UCSD-AML1 (cell line): ENCODE measurements at regions not wholly inside any gene's neighbourhood (a gene's known extent, or its start where the extent isn't known, plus 50 kb on each side); places are given as distances from the start of the nearest gene placed in this dataset.
"Not testable (repeated sequence)": the region's sequence is repeated elsewhere in the genome, so short reads cannot be mapped to it uniquely, and the experiment has no call there.

Source experiments
- DNase-seq: peaks from one replicate; lab custom pipeline; 2025; ENCODE audit not compliant: unreplicated experiment; lab: John Stamatoyannopoulos, UW

DNA sequence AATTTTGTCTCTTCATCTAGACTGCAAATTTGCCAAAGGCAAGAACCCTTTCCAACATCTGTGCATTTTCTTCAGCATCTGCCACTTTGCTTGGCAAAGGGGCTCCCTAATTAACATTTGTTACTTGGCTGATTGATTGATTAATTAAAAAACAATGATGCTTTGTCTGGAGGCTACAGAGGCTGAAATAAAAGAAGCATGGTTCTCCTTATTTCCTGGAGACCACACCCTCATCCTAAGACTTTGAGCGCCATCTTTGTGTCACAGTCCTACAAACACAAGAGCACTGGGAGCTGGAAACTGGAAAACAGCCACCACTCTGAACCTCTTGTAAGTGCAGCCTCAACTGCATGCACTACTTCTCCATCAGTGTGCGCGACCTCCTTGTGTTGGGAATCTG, 189.2 kb downstream of the C7orf25 start:
- DNase-seq: no peak

DNA sequence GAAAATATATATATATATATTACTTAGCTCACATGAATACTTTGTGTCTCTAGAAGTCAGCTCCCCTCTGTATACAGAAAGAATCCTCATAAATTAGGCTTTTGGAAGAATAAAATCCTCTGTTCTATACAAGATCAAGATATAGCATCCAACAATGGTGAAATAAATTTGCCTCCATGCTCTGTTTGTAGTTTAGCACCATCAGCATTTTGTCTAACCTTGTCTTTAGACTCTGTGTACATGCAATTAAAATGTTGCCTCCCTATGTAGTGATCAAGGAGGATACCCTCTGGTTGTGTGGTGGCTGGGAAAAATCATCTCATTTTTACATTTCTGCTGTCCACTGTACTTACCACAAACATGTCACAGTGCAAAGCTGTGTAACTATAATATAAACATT, 189.7 kb downstream of the C7orf25 start:
- no peak for DNase-seq

DNA sequence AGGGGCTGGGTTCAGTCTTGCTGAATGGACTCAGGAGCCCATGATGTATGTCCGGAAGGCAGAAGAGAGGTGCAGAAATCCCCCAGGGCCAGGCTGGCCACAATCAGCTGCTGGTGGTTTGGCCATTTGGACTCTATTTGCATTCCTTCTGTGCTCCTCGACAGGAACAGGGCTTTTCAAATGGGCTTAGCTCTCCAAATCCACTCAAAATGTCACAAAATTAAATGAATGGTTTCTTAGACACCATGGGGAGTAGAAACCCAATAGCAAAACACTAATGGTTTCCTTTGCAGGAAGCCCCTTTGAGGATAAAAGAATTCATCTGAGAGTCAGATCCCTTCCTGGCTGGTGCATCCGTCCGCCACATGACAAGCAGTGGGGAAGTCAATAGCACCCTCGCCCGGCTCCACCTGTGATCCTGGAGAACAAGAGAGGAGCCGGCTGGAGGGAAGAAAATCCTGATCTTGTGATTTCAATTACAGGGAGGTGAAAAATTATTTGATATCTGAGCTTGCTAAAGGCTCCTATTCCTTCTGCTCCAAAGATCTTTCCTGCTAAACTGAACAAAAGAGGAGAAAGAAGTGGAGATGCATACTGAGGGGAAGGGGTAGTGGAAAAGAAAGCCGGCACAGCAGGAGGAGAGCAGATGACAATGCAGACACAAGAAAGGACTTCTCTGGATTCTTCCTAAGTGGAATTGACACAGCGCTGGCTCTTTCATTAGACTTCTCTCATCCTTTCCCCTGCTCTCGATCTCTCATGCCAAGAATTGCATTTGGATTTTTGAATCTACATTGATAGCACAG, 190.7 kb downstream of the C7orf25 start:
- no peak for DNase-seq

DNA sequence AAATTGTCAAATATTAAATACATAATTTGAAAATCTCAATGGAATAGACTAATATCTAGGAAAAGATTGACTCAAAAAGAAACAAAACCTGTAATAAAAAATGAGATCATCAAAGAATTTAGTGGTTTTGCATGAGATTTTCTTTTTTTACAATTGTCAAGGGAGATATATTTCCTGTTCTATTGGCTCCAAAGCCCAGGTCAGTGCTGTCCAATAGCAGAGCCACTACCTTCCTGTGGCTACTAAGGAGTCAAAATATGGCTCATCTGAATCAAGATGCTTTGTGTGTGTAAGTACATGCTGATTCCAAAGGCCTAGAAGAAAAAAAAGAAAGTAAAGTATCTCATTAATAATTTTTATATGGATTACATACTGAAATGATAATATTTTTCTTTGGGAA, 191.9 kb downstream of the C7orf25 start:
- DNase-seq: no peak

DNA sequence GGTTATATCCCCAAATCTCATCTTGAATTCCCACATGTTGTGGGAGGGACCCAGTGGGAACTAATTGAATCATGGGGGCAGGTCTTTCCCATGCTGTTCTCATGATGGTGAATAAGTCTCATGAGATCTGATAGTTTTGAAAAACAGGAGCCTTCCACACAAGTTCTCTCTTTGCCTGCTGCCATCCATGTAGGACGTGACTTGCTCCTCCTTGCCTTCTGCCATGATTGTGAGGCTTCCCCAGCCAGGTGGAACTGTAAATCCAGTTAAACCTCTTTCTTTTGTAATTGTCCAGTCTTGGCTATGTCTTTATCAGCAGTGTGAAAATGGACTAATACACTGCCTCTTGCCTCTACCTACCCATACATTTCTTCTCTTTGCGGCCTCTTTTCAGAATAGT, 193.4 kb downstream of the C7orf25 start:
- DNase-seq: not testable (repeated sequence)

DNA sequence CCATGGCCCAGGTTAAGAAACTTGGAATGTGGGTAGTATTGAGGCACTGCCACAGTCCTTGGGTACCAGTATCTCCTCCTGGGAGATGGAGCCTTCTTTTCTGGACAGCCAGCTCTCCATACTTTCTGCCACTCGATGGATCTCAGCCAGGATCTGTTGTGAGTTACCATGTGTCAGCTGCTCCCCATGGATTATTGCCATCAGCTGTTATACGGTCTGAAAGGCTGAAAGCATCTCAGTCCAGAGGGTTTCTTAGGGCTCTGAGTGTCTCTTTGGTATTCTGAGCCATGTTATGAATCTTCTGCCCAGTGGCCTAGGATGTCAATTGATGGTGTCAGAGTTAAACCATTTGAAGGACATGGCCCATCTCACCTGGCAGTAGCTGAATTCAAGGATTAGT, 197.5 kb downstream of the C7orf25 start:
- DNase-seq: no peak

DNA sequence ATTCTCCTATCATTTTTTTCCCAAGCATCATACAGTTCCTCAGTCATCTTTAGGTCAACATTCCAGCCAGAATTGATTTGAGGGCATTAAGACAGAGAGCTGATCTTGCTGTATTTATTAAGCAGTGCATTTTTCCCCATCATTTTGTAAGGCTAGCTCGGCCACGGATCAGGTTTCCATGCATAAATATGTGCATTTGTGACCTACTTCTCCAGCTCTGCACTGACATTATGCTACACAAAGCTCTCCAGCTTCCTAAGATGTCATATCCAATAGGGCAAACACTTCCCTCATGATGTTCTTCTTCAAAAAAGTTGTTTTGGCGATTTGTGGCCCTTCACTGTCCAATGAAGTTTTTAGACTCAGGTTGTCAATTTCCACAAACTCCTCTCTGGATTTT, 202.6 kb downstream of the C7orf25 start:
- no peak for DNase-seq

DNA sequence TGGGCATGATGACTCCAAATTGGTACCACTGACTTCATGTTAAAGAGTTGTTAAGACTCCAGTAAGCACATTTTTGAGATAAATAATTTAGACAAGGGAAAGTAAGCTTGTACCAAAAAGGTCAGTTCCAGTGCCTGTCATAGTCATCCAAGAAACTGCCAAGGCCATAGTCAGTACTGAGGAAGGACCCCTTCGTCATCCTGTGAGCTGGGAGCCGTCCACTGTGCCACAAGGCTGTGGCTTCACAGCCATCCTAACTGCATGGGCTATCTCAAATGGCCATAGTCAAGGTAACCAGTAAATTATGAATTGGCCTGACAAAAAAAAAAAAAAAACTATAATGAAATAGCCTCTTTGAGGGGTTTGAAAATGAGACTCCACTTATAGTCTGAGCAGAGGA, 207.2 kb downstream of the C7orf25 start:
- no peak for DNase-seq

DNA sequence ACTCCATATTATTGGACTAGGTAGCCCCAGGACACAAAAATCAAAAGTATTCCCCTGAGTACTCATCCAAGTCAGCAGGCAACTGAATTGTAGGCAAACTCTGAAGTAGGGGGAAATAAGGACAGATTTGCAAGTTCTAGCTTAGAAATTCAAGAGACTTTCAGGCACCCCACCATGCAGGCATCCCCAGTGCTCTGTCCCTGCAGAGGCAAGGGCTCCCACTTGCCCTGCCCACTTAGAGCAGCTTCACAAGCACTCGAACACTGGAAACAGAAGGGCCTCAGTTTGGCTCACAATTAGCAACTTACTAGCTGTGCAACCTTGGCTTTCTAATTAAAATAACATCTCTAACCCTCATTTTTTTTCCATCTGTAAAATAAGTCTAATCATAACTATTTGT, 209.2 kb downstream of the C7orf25 start:
- DNase-seq: no peak

DNA sequence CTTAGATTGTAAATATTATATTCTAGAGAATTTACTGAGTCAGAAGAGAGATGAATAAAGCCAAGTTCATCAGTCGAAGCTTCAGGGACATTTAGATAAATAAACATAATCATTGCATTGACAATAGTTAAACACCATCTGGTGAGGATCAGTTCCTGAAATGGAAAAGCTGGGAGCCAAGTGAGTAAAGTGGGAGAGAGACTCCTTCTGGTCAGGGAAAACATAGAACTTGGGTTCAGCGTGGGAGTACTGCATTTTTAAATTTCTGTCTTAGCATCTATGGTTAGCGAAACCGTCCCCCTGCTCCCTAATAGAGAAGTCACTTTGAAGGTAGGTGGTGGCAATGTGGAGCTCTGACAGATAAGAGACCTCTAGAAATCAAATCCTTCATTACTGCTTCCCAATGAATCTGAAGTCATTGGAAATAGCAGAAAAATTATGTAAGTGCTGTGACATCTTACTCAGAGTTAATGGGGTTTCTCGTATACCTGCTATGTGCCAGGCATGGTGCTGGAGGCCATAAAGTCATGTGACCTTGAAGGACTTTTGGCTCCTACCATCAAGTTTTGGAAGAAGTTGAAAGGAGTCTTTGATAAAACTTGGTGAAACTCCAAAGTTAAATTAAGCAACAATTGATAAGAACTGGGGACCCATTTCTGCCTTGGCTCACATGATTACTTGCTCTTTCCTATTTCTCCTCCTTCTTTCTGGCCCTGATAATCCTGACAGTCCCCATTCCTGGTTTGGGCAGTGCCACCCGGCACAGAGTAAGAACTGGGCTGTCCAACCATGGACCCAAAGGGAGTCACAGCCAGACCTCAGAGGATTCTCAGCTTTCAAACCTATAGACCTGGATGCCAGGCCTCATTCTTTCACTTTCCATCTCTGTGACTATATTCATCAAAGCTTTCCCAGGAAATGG, 211.2 kb downstream of the C7orf25 start:
- DNase-seq: no peak

DNA sequence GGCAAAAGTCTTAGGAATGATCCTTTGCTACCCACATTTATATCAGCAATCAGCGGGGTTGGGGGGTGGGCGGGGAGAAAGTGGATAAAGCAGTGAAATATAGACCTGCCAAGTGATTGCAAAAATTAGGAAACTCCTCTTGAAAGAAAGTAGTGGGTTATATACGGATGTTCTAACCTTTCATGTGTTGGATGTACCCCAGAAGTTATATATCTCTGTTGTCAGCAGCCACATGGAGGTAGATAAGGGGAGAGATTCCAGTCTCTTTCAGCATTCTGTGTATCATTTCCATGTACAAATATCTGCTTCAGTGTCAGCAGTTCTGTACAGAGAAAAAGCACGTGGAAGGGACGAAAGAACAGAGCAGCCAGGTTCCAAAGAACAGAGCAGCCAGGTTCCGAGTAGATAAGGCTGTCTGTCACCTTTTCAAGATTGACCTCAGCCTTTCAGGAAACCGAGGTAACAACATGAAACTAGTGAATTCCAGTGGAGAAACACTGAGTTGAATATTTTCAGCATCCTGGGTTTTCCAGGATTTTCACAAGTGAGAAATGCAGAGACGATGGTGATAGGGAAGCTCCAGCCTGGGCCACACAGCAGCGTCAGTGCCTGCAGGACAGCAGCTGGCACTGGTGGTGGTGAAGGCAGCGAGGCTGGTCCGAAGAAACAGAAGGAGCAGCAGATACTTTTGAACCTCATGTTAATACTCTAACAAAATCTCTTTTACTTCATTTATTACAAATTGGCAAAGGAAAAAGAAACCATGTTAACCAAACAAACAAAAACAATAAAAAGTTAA, 212.3 kb downstream of the C7orf25 start:
- DNase-seq: no peak

DNA sequence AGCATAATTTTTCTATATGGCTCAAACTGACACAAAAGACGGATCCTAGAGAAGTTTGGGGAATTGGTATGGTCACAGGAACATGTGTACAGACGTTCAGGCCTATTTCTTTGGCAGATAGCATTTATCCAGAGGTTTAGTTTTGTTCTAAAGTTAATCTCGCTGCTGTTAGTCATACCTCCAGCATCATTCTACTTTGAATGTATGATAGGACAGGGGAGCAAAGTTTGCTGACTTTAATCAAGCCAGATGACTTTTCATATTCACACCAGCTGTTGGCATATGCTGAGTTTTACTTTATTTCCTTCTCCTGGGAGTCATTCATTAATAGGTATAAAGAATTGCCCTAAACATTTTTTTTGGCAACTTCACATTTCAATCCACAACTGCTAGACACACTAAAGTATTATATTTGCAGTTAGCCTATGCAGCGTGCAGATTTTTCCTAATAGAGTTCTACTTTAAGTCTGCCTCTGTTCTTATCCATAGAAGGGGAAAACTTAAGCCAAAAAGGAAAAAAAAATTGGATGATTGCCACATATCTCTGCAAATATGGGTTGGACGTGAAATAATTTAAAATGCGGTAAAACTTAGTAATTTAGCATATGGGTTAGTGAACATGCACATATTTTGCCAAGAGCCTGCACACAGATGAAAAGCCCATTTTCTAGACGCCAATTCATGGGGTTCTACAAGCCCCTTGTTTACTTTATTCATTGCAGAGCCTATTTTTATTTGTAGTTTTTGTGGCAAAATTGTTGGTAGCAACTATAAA, 213.1 kb downstream of the C7orf25 start:
- no peak for DNase-seq

DNA sequence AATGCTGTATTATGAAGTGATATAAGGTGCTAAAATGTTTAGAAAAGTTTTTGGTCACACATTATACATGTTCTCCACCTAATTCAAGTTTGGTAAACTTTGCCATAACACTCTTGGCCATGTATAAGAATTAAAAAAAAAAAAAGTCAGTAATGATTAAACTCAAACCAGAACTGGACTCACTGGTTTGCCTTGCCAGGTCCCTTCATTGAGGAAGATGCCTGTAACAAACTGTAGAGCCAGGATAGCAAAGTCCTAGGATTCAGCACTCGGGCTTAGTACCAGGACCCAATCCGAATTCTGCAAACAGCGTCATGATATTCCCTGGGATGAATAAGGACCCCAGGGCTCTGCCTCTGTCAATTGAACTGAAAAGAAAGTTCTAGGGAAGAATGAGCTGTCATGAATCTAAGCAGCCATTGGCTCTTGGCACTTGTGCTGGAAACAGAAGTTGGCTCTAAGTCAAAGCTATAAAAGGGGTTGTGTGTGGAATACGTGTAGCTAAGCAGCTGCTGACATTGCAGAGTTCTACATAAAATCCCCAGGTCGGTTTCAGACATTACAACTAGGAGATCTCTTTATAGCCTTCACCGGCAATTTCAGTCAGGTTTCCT, 216.9 kb downstream of the C7orf25 start:
- DNase-seq: no peak

DNA sequence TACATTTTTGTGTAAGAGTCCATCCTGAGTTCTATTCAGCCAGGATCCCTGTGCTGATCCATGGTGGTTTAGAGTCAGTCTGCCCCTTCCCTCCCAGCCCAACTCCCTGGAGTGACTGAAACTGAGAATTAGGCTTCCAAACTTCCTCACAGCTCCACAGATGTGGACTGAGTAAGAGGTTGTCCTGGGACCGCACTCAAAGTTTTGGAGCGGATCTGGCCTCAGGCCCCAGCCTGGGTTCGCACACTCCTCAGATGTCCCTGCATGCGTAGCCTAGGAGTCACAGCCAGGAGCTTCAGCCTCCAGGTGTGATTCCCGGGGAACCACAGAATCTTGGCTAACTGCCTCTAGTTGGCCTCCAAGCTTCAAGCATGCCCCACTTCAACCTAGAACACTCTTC, 218.1 kb downstream of the C7orf25 start:
- DNase-seq: no peak

DNA sequence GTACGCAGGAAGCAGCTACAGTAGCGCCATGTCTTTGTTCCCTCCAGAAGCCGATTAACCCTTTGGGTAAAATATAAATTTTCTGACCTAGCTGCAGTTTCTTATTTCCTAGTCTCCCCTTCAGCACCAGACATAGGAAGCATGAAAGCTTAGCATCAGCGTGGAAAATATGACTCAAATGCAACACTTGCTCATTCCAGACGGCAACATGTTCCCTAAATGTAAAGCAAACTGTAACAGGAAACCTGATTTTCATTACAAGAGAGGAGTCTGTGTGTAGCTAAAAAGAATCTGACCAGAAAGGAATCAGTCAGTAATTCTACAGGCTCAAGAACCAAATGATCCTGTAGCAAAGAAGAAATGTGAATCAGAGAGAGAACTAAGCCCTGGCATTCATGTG, 219.2 kb downstream of the C7orf25 start:
- no peak for DNase-seq

DNA sequence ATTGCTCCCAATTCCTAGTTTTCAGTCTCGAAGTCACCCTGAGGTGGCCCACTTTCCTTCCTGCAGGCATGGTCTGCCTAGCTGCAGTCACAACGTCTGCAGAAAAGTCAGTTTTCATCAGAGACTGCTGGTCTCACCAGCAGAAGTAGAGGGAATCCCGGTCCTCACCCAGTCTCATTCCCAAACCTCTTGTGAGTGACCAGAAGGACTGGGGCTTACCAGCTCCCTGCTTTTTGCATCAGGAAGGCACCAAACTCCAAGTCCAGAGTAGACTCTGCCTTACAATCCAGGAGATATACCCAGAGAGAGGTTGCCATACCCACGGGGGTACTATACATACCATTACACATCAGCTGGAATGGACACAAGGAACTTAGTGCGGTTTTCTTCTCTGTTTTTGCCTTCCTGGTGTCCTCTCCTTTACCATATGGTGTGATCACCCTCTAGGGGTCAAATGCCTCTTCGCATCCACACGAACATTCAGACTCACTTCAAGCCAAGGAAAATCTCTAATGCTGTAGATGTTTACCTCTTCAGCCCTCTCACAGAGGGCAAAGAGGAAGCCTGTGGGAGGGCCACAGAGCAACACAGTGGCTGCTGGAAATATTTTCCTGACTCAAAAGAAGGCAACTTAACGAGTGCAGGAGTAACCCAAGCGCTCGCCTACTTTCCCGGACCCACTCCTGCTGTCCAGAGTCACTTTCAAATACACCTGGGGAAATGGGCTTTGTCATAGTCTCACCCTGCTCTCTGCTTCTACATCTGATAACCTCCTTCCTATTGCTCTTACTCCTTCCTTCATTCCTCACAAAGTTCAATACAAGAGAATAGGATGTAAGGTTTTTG, 220.9 kb downstream of the C7orf25 start:
- no peak for DNase-seq

DNA sequence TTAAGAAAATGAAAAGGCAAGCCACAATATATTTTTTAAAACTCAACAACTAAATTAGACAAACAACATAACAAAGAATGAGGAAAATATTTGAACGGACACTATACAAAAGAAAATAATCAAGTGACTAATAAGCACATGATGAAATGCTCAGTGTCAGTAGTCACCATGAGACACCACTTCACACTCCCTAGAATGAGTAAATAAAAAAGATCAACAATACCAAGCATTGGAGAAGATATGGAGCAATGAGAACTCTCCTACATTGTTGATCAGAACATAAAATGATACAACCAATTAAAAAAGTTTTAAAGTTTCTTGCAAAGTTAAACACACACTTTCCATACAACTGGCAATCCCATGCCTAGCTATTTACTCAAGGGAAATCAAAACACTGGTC, 222.2 kb downstream of the C7orf25 start:
- DNase-seq: no peak

DNA sequence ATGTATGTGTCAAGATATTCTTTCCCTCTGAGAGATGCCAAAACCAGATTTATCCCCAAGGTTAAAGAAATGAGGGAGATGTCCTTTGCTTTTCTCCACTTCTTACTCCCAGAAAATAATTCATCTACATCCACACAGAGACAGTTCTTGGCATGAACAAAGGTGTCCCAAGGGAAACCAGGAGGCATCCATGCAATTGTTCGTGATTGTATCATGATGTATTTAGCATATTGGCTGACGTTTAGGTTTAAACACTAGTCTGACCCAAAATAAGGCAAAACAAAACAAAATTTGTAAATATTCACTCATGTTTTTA, 223.9 kb downstream of the C7orf25 start:
- no peak for DNase-seq

DNA sequence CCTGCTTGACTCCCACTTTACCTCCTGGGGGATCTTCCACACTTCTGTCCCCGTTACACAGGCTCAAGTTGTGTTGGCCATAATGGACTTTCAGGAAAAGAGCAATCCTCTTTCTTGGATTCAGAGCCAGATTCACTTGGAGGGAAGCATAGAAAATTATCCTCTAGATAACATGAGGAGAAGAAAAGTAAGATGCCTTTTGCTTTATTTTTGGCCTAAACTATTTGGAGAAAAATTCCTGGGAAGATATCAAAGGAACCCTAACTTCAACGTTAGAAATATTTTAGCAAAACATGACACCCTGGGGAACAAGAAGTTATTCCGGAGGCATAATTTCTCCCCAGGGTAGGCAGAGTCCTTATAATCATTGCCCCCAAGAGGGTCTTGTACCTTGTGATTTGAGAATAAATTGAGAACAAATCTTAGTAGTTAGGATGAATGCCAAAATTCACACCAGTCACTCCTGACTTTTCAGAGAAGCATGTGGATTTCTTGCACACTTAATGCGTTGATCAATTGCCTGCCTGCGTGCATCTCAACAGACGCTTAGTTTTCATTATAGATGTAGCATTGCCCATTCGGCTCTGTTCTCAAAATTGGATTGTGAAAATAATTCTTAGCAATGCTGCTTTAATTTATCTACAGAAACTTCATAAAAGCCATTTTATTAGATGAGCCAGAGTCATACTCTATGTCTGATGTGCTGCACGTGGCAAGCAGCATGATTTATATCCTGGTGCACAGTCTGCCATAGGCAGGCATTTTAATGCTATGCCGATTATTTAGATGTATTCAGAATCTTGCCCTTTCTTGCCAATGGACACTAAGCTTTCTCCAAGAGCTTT, 224.4 kb downstream of the C7orf25 start:
- DNase-seq: no peak
